IMR-90 (cell line): ENCODE measurements at regions not wholly inside any gene's neighbourhood (a gene's known extent, or its start where the extent isn't known, plus 50 kb on each side); places are given as distances from the start of the nearest gene placed in this dataset.

ENCODE experiments used
- ATAC-seq: fragments of 200-7000 bp; cut with Tn5 transposase; 2 replicates; pipeline ENCODE4 v1.9.1; 2020; ENCODE audit warnings: low read depth, mild to moderate bottlenecking, moderate library complexity
- BruUV-seq: library from RNA; stranded (reverse); fragments of 400-500 nt; replicated peaks from 2 replicates; lab custom pipeline; 2021; lab: Mats Ljungman, UMichigan
- CTCF ChIA-PET: fragments of 300-600 bp; formaldehyde crosslinking; extraction: SDS; loops from one replicate; lab custom pipeline; 2021; ENCODE audit warnings: antibody characterized with exemption; lab: Yijun Ruan, JAX
- POLR2A ChIA-PET: fragments of 300-600 bp; sonication (Branson Sonifier 250); formaldehyde crosslinking; loops from one replicate; lab custom pipeline; 2022; ENCODE audit warnings: antibody characterized with exemption; ENCODE audit not compliant: unreplicated experiment; lab: Charles Lee
- DNase-seq: peaks from one replicate; pipeline ENCODE4 v3.0.0; 2013
- H2AFZ ChIP-seq: replicated peaks from 2 replicates; pipeline ENCODE3; 2013; ENCODE audit warnings: low read length, mild to moderate bottlenecking; ENCODE audit not compliant: poor library complexity
- H2AK5ac ChIP-seq: 2 replicates; pipeline ENCODE4 v1.6.1; 2013; ENCODE audit warnings: low read depth, low read length, inconsistent platforms
- H2AK9ac ChIP-seq: replicated peaks from 2 replicates; pipeline ENCODE3; 2013; ENCODE audit warnings: mild to moderate bottlenecking, low read depth, low read length, moderate library complexity; ENCODE audit not compliant: poor library complexity
- H2BK120ac ChIP-seq: 2 replicates; pipeline ENCODE4 v1.6.1; 2013; ENCODE audit warnings: low read depth, low read length, inconsistent platforms
- H2BK15ac ChIP-seq: 3 replicates; pipeline ENCODE4 v1.6.1; 2013; ENCODE audit warnings: low read depth, low read length, inconsistent platforms
- H2BK20ac ChIP-seq: 2 replicates; pipeline ENCODE4 v1.6.1; 2013; ENCODE audit warnings: low read depth, mild to moderate bottlenecking, inconsistent platforms, low read length, moderate library complexity
- H2BK5ac ChIP-seq: 2 replicates; pipeline ENCODE4 v1.6.1; 2013; ENCODE audit warnings: mild to moderate bottlenecking, low read depth, low read length, inconsistent platforms; ENCODE audit not compliant: poor library complexity, severe bottlenecking
- H3K14ac ChIP-seq: replicated peaks from 2 replicates; pipeline ENCODE4 v1.6.1; 2013; ENCODE audit warnings: low read depth, low read length, inconsistent platforms
- H3K18ac ChIP-seq: 2 replicates; pipeline ENCODE4 v1.6.1; 2013; ENCODE audit warnings: low read depth, low read length, control low read depth
- H3K23ac ChIP-seq: 2 replicates; pipeline ENCODE4 v1.6.1; 2013; ENCODE audit warnings: low read depth, low read length, inconsistent platforms
- H3K27ac ChIP-seq: 2 replicates; pipeline ENCODE4 v1.5.1; 2013; ENCODE audit warnings: mild to moderate bottlenecking, control low read depth, low read length; ENCODE audit not compliant: insufficient read depth
- H3K27me3 ChIP-seq: 2 replicates; pipeline ENCODE4 v1.6.1; 2013; ENCODE audit warnings: low read length; ENCODE audit not compliant: control insufficient read depth, insufficient read depth
- H3K36me3 ChIP-seq: 2 replicates; pipeline ENCODE4 v1.6.1; 2013; ENCODE audit warnings: low read length, mixed read lengths; ENCODE audit not compliant: control insufficient read depth, insufficient read depth
- H3K4ac ChIP-seq: 2 replicates; pipeline ENCODE4 v1.6.1; 2013; ENCODE audit warnings: low read depth, low read length, inconsistent platforms
- H3K4me1 ChIP-seq: 2 replicates; pipeline ENCODE4 v1.6.1; 2013; ENCODE audit warnings: low read length, mixed read lengths; ENCODE audit not compliant: control insufficient read depth, insufficient read depth
- H3K4me2 ChIP-seq: 2 replicates; pipeline ENCODE4 v1.6.1; 2013; ENCODE audit warnings: low read depth, mild to moderate bottlenecking, control low read depth, low read length, moderate library complexity
- H3K4me3 ChIP-seq: 2 replicates; pipeline ENCODE4 v1.5.1; 2013; ENCODE audit warnings: low read depth, mild to moderate bottlenecking, control low read depth, low read length, moderate library complexity; ENCODE audit not compliant: insufficient read depth
- H3K56ac ChIP-seq: 2 replicates; pipeline ENCODE4 v1.6.1; 2013; ENCODE audit warnings: low read length, inconsistent platforms; ENCODE audit not compliant: insufficient read depth; ENCODE audit errors: extremely low read depth
- H3K79me1 ChIP-seq, 2 experiments: 2 replicates each; pipeline ENCODE4 v1.6.1; 2013; ENCODE audit warnings: low read length in 2 of 2, inconsistent platforms in 1 of 2, low read depth in 1 of 2
- H3K9ac ChIP-seq: 2 replicates; pipeline ENCODE4 v1.6.1; 2013; ENCODE audit warnings: low read depth, low read length, control low read depth
- H3K9me1 ChIP-seq: 2 replicates; pipeline ENCODE4 v1.6.1; 2013; ENCODE audit warnings: low read length, inconsistent platforms; ENCODE audit not compliant: insufficient read depth
- H3K9me3 ChIP-seq: 2 replicates; pipeline ENCODE4 v1.6.1; 2013; ENCODE audit warnings: low read length; ENCODE audit not compliant: control insufficient read depth, insufficient read depth
- H4K20me1 ChIP-seq: 2 replicates; pipeline ENCODE4 v1.6.1; 2013; ENCODE audit warnings: low read length, inconsistent platforms; ENCODE audit not compliant: insufficient read depth
- H4K5ac ChIP-seq: 2 replicates; pipeline ENCODE4 v1.6.1; 2013; ENCODE audit warnings: mild to moderate bottlenecking, low read depth, low read length, control low read depth
- H4K8ac ChIP-seq, 2 experiments: 2 replicates each; pipeline ENCODE4 v1.6.1; 2013; ENCODE audit warnings: low read depth in 2 of 2, low read length in 2 of 2, control low read depth in 1 of 2, inconsistent platforms in 1 of 2
- H4K91ac ChIP-seq: 2 replicates; pipeline ENCODE4 v1.6.1; 2013; ENCODE audit warnings: low read depth, low read length, inconsistent platforms; ENCODE audit not compliant: insufficient read depth
- CEBPB ChIP-seq: IDR thresholded peaks from 2 replicates; pipeline ENCODE4 v1.6.1; 2012; ENCODE audit warnings: low read depth, low read length, improper control_type of control experiment
- CTCF ChIP-seq: conservative IDR thresholded peaks from 2 replicates; pipeline ENCODE4 v1.5.1; 2012; ENCODE audit warnings: mild to moderate bottlenecking, low read depth, low read length, improper control_type of control experiment
- ELK1 ChIP-seq: fragments of 150-350 bp; IDR thresholded peaks from 2 replicates; pipeline ENCODE4 v1.6.1; 2016; ENCODE audit warnings: low read depth, mild to moderate bottlenecking, low read length, moderate library complexity, borderline replicate concordance
- FOS ChIP-seq: fragments of 150-350 bp; IDR thresholded peaks from 2 replicates; pipeline ENCODE4 v1.6.1; 2016; ENCODE audit warnings: low read depth, low read length
- MAFK ChIP-seq: IDR thresholded peaks from 2 replicates; pipeline ENCODE4 v1.6.1; 2012; ENCODE audit warnings: low read depth, low read length, improper control_type of control experiment
- MAZ ChIP-seq: IDR thresholded peaks from 2 replicates; pipeline ENCODE4 v1.6.1; 2012; ENCODE audit warnings: low read depth, mild to moderate bottlenecking, low read length, improper control_type of control experiment, moderate library complexity, borderline replicate concordance
- MXI1 ChIP-seq: IDR thresholded peaks from 2 replicates; pipeline ENCODE4 v1.6.1; 2012; ENCODE audit warnings: low read depth, mild to moderate bottlenecking, low read length, moderate library complexity, borderline replicate concordance
- NFE2L2 ChIP-seq: fragments of 150-350 bp; IDR thresholded peaks from 2 replicates; pipeline ENCODE4 v1.6.1; 2016; ENCODE audit warnings: low read depth, mild to moderate bottlenecking, low read length
- POLR2A ChIP-seq: IDR thresholded peaks from 2 replicates; pipeline ENCODE4 v1.6.1; 2012; ENCODE audit warnings: mild to moderate bottlenecking, low read depth, low read length
- RAD21 ChIP-seq: IDR thresholded peaks from 2 replicates; pipeline ENCODE4 v1.6.1; 2012; ENCODE audit warnings: low read length, improper control_type of control experiment
- RCOR1 ChIP-seq: IDR thresholded peaks from 2 replicates; pipeline ENCODE4 v1.6.1; 2012; ENCODE audit warnings: mild to moderate bottlenecking, low read length, improper control_type of control experiment; ENCODE audit not compliant: insufficient replicate concordance
- RFX5 ChIP-seq: IDR thresholded peaks from 2 replicates; pipeline ENCODE4 v1.8.0; 2012; ENCODE audit warnings: low read depth, mild to moderate bottlenecking, low read length, moderate library complexity
- SMC3 ChIP-seq: fragments of 150-350 bp; IDR thresholded peaks from 2 replicates; pipeline ENCODE4 v1.6.1; 2016; ENCODE audit warnings: low read depth, mild to moderate bottlenecking, antibody characterized with exemption, low read length, moderate library complexity
- USF2 ChIP-seq: fragments of 150-350 bp; IDR thresholded peaks from 2 replicates; pipeline ENCODE4 v1.6.1; 2017; ENCODE audit warnings: mild to moderate bottlenecking, antibody characterized with exemption, low read length, low read depth
- whole genome bisulfite sequencing, 2 experiments: methylation state at CpG; one replicate each; pipeline versions ENCODE4 v1.1.5 to v1.1.7; 2013; ENCODE audit warnings: missing lambda C conversion rate in 2 of 2; ENCODE audit not compliant: insufficient read length in 1 of 2; ENCODE audit errors: extremely low coverage in 2 of 2; 5-methylcytosine and 5-hydroxymethylcytosine counted together
- dilution Hi-C: fragments of 300-500 bp; cut with HindIII; formaldehyde crosslinking; loops from one replicate; pipeline ENCODE4 v1.14.3; 2018; ENCODE audit warnings: low sequenced_read_pairs; ENCODE audit not compliant: unreplicated experiment
- in situ Hi-C: fragments of 300-500 bp; cut with MboI; formaldehyde crosslinking; loops from 3 replicates; pipeline ENCODE4 v1.14.3; 2019; ENCODE audit warnings: low sequenced_read_pairs, inconsistent platforms, mixed read lengths
- intact Hi-C: fragments of 100-400 bp; cut with micrococcal nuclease; formaldehyde crosslinking; loops from 2 replicates; pipeline ENCODE4 v1.10.0; 2022

GRCh38 chr3:68056556-68056955 lies 402.1 kb upstream of the SUCLG2 start:
- no peaks in the 10 kb centered on the region for H4K20me1 ChIP-seq
- H3K4me2 ChIP-seq = no peak overlapping the region
- no peak overlapping the region for H2BK120ac ChIP-seq
- no peak overlapping the region for H3K14ac ChIP-seq
- H4K8ac ChIP-seq = no peak overlapping the region
- CTCF ChIA-PET = no interaction called here
- H3K9me1 ChIP-seq = no peaks in the 10 kb centered on the region
- ATAC-seq = no peak
- dilution Hi-C loops = no loop called here
- TF ChIP-seq POLR2A (no peak), MXI1 (no peak), RCOR1 (no peak), FOS (no peak), NFE2L2 (no peak), MAZ (no peak), CTCF (no peak), RFX5 (no peak), RAD21 (no peak), MAFK (no peak), CEBPB (no peak), SMC3 (no peak), USF2 (no peak), ELK1 (no peak)
- no peak overlapping the region for H2AK5ac ChIP-seq
- BruUV-seq = no TSS peak
- H2AFZ ChIP-seq = no peak overlapping the region
- H3K56ac ChIP-seq = no peak overlapping the region
- in situ Hi-C loops = no loop called here
- POLR2A ChIA-PET = no interaction called here
- H3K79me1 ChIP-seq = no peaks in the 10 kb centered on the region
- DNase-seq = no peak
- H3K4ac ChIP-seq = no peak overlapping the region
- no CpG with 5 or more reads among the region's 2 CpGs for WGBS, 2 experiments
- no peak overlapping the region for H3K18ac ChIP-seq
- H3K27ac ChIP-seq = no peak overlapping the region
- no peak overlapping the region for H2BK5ac ChIP-seq
- no peak overlapping the region for H3K9ac ChIP-seq
- H3K36me3 ChIP-seq = no peaks in the 10 kb centered on the region
- intact Hi-C loops = no loop called here
- H2AK9ac ChIP-seq = no peak overlapping the region
- H3K4me1 ChIP-seq = no peaks in the 10 kb centered on the region
- no peaks in the 10 kb centered on the region for H3K27me3 ChIP-seq
- H3K23ac ChIP-seq = no peak overlapping the region
- H2BK20ac ChIP-seq = no peak overlapping the region
- no peak overlapping the region for H2BK15ac ChIP-seq
- H4K5ac ChIP-seq = no peak overlapping the region
- no peaks in the 10 kb centered on the region; the same call in 1 of the 2 replicates for H3K9me3 ChIP-seq
- no peak overlapping the region for H3K4me3 ChIP-seq
- H4K91ac ChIP-seq = no peak overlapping the region
